ENCODE measurements at regions not wholly inside any gene's neighbourhood (a gene's known extent, or its start where the extent isn't known, plus 50 kb on each side); places are given as distances from the start of the nearest gene placed in this dataset.

GRCh38 chr7:12907774-12908173 is 220.3 kb downstream of the ARL4A start:
- TF ChIP-seq POLR2AphosphoS5 (IDR thresholded peaks at IDR 0.05; ENCODE audit: low read depth) (no peak), REST (IDR thresholded peaks at IDR 0.05; ENCODE audit: unreplicated experiment) (no peak), EZH2 (IDR thresholded peaks at IDR 0.05; ENCODE audit: low read depth, unreplicated experiment) (no peak), CTCF (conservative IDR thresholded peaks at IDR 0.05; ENCODE audit: low read depth in 2 of 2) (no peak), ZNF331 (CRISPR knock-in tag; IDR thresholded peaks at IDR 0.05; ENCODE audit: low read depth) (no peak)
- TF ChIP-seq, protein P1, sequence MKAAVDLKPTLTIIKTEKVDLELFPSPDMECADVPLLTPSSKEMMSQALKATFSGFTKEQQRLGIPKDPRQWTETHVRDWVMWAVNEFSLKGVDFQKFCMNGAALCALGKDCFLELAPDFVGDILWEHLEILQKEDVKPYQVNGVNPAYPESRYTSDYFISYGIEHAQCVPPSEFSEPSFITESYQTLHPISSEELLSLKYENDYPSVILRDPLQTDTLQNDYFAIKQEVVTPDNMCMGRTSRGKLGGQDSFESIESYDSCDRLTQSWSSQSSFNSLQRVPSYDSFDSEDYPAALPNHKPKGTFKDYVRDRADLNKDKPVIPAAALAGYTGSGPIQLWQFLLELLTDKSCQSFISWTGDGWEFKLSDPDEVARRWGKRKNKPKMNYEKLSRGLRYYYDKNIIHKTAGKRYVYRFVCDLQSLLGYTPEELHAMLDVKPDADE (IDR thresholded peaks at IDR 0.05): no peak

All from GM23338 (cell line).